Right lobe of liver (tissue), 4 donors: ENCODE measurements at regions not wholly inside any gene's neighbourhood (a gene's known extent, or its start where the extent isn't known, plus 50 kb on each side); places are given as distances from the start of the nearest gene placed in this dataset.

Experiments
- POLR2A ChIP-seq: fragments of 450-650 bp; IDR thresholded peaks from one replicate; pipeline ENCODE4 v1.6.1; 2017; ENCODE audit warnings: antibody characterized with exemption, mild to moderate bottlenecking
- TF ChIP-seq, protein P1 (sequence below), 4 donors: fragments of 200-600 bp in 3 of 4; fragments of 450-650 bp in 1 of 4; IDR thresholded peaks; one replicate each; pipeline versions ENCODE4 v1.5.1 to v1.8.0; 2016 to 2022; ENCODE audit warnings: antibody characterized with exemption in 4 of 4, mild to moderate bottlenecking in 2 of 4
- donor health status: DM: no; HTN: no; CAD: no.
- donor health status: DM: no; HTN: no; CAD: no.
- donor health status: DM: no; HTN: yes; CAD: no.

- TF ChIP-seq, protein P1, sequence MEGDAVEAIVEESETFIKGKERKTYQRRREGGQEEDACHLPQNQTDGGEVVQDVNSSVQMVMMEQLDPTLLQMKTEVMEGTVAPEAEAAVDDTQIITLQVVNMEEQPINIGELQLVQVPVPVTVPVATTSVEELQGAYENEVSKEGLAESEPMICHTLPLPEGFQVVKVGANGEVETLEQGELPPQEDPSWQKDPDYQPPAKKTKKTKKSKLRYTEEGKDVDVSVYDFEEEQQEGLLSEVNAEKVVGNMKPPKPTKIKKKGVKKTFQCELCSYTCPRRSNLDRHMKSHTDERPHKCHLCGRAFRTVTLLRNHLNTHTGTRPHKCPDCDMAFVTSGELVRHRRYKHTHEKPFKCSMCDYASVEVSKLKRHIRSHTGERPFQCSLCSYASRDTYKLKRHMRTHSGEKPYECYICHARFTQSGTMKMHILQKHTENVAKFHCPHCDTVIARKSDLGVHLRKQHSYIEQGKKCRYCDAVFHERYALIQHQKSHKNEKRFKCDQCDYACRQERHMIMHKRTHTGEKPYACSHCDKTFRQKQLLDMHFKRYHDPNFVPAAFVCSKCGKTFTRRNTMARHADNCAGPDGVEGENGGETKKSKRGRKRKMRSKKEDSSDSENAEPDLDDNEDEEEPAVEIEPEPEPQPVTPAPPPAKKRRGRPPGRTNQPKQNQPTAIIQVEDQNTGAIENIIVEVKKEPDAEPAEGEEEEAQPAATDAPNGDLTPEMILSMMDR (IDR thresholded peaks at IDR 0.05), result no peak
- no peak for TF ChIP-seq POLR2A
These were observed 630.2 kb downstream of the GALR1 start for GRCh38 chr18:77879829-77880228.
